ENCODE measurements at regions not wholly inside any gene's neighbourhood (a gene's known extent, or its start where the extent isn't known, plus 50 kb on each side); places are given as distances from the start of the nearest gene placed in this dataset.

- no peak for TF ChIP-seq POLR2A (IDR thresholded peaks at IDR 0.05; ENCODE audit: low read depth, low read length)
- no peak for TF ChIP-seq TAF1 (IDR thresholded peaks at IDR 0.05; ENCODE audit: low read depth, low read length)
- TF ChIP-seq POLR2AphosphoS5 (IDR thresholded peaks at IDR 0.05; ENCODE audit: low read depth, low read length) = no peak
- TF ChIP-seq SPI1 (IDR thresholded peaks at IDR 0.05; ENCODE audit: low read depth, low read length) = no peak
- no peak for TF ChIP-seq PAX5 (IDR thresholded peaks at IDR 0.05; ENCODE audit: insufficient read depth, low read length, severe bottlenecking)
Measured at GRCh38 chr19:41501854-41502253, 58.9 kb downstream of the ERICH4 start.

Data from GM12891 (cell line).